ENCODE measurements at regions not wholly inside any gene's neighbourhood (a gene's known extent, or its start where the extent isn't known, plus 50 kb on each side); places are given as distances from the start of the nearest gene placed in this dataset.

GRCh38 chr5:3123763-3124157, 372.3 kb upstream of the IRX2 start:
- DNase-seq = no peak

- no peak for DNase-seq
Measured at GRCh38 chr5:3122985-3123762, 371.7 kb upstream of the IRX2 start.

GRCh38 chr5:3122216-3122615, 370.7 kb upstream of the IRX2 start:
- DNase-seq = no peak

- DNase-seq = no peak
Measured at GRCh38 chr5:3121813-3122212, 370.3 kb upstream of the IRX2 start.

- no peak for DNase-seq
Measured at GRCh38 chr5:3120028-3120427, 368.6 kb upstream of the IRX2 start.

- DNase-seq = no peak
Measured at GRCh38 chr5:3119435-3119834, 368.0 kb upstream of the IRX2 start.

- DNase-seq = no peak
Measured at GRCh38 chr5:3118340-3118739, 366.9 kb upstream of the IRX2 start.

GRCh38 chr5:3116366-3116765, 364.9 kb upstream of the IRX2 start:
- no peak for DNase-seq

DNA sequence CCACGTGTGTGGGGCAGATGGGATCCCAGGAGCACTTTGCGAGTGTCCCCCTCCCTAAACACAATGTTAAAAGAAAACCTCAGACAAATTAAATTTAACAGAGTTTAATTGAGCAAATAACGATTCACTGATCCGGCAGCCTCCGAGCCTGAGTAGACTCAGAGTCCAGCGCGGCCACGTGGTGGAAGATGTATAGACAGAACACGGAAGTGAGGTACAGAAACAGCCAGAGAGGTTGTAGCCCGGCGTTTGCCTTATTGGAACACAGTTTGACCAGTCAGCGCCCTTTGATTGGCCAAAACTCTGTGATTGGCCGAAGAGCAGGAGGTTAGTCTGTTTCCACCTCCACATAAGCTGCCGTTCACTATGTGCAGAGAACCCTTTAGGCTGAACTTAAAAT, 363.0 kb upstream of the IRX2 start:
- no peak for DNase-seq

- DNase-seq = no peak
Measured at GRCh38 chr5:3110371-3110770, 358.9 kb upstream of the IRX2 start.

DNA sequence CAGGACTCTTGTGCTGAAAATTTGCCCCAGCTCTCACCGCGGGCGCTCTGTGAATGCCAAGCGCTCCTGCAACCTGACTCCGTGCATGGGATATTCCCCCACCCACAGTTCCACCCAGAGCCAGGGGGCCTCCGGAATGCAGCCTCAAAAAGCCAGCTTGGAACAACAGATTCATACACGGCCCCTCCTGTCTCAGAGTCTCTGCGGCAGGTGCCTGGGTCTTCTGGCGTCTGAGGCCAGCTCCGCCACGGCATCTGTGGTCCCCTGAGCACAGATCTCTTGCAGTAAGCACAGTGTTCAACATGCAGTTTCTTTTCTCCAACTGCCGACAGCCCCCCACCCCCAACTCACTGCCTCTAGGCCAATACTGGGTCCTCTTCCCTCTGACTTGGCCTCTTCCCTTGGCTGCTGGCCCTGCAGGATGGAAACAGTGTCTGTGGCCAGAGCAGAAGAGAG, 355.7 kb upstream of the IRX2 start:
- DNase-seq = no peak

- no peak for DNase-seq
Measured at GRCh38 chr5:3105581-3105980, 354.1 kb upstream of the IRX2 start.

DNA sequence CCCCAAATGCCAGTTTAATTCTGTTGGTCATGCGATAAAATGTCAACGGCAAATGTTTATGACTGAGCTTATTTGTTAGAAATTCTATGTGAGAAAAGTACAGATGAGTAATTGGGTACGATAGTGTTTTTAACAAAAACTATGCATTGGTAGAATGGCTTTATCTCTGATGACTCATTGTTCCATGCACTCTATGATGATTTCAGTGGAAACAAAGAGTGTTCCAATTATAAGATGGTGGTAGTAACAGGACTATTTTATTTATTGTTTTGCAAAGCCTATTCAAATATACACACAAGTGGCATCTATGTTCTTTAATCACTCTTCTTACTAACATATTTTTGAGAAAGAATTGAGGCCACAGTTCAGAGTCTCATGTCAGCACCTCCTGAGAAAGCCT, 353.7 kb upstream of the IRX2 start:
- DNase-seq = no peak

- DNase-seq = no peak
Measured at GRCh38 chr5:3104429-3105060, 353.1 kb upstream of the IRX2 start.

DNA sequence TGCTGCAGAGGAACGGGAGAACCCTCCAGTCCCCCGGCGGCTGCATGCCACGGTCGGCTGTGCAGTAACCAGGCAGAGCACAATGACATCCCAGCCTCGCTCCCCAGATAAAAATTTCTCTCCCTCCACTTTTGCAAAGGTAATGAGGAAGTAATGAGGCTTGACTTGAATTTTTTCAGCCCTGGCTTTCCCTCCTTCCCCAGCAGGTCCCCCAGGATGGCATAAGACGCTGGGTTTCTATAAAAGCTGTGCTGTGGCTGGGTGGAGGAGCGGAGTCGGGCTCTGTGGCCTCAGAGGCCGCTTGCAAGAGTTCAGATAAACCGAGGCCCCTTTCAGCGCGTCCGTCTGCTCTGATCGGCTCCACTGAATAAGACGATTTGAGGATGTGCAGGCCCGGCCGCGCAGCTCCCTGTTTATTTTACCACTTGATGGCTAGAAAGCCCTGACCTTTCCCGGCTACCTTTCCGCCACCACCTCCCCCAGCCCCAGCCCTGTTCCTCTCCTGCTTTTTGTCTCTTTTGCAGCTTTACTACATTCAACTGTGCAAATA, 351.9 kb upstream of the IRX2 start:
- DNase-seq = no peak

DNA sequence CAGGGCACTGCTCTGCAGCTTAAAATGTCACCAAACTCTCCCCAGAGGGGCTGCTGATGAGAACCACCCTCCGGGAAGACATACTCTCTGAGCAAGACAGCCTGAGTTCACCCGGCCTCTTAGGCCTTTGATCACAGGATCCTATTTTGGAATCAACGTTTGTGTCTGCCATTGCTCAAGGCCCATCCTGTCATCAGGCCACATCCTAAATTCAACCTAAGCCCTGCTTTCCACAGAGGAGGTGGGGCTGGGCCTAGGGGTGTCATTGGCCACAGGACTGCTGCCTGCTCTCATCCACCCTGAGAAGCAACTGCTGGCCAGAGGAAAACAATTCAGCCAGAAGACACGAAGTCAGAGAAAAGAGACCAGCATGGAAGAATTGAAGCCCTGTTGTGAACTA, 351.1 kb upstream of the IRX2 start:
- DNase-seq = no peak

GRCh38 chr5:3101561-3101960, 350.1 kb upstream of the IRX2 start:
- no peak for DNase-seq

DNA sequence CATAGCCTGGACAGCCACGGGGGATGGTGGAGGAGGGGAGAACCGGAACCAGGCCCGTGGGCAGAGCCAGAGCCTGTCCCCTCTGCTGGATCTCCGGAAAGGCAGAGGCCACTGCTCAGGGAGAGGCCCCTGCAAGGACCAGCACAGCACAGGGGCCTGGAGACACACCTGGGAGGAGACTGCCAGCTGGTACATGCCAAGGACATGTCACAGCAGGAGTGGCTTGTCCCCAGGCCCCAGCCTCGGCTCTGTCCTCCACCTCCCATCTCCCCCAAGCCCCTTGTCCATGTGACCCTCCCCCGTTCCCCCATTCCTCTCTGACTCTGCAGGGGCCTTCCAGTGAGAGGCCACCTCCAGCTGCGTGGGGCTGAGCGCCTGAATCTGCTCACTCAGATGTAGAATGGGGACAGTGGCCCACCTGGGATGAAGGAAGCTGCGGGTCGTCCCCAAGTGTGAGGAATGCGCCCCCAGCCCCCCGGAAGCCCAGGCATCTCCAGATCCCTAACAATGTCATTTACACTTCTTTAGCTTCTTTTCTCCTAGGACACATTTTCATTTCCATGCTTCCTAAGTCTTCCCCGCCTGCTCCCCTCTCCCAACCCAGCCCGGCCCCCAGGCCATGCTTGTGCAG, 349.6 kb upstream of the IRX2 start:
- no peak for DNase-seq

GRCh38 chr5:3099954-3100353, 348.5 kb upstream of the IRX2 start:
- DNase-seq = no peak

GRCh38 chr5:3099526-3099925, 348.0 kb upstream of the IRX2 start:
- DNase-seq = no peak

- no peak for DNase-seq
Measured at GRCh38 chr5:3098821-3099220, 347.3 kb upstream of the IRX2 start.

DNA sequence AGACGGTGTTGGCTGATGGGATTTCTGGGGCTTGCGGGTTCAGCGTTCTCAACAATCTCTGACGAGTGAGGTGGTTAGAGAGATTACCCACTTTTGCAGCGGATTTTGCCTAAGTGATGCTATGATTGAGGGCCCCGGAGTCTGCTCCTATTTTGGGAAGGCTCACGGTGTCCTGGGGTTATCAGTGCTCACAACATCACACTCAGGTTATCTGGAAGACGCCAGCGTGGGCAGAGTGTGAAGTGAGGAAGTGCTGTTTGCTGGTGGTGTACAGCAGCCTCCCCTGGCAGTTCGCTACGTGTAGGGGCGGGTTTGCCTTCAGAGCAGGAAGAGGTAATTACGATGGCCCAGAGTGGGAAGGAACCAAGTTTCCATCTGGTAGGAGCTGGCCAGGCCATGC, 341.2 kb upstream of the IRX2 start:
- no peak for DNase-seq

DNA sequence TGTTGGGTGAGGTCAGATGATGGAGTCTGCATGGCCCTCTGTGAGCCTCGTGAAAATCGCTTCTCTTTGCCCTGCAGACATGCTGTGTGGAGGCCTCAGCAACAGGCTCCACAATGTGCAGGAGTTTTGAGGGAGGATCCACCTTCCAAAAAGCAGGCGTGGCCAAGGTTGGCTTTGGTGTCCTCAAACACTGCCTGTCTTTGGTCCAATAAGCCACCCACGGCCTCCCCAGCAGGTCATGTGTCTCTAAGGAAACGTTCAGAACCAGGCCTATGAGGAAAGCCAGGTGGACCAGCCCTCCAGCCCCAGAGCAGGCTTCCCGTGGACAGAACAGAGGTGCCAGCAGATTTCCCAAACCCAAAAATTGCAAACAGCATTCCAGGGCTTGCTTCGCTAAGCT, 340.7 kb upstream of the IRX2 start:
- DNase-seq = no peak

All from NCI-H1417 treated with DMSO at 0.1 percent for 48 hours (cell line).